Activated gamma-delta T cell treated with Interleukin-2 at 50 U/mL for 16 hours (primary cell): ENCODE measurements at regions not wholly inside any gene's neighbourhood (a gene's known extent, or its start where the extent isn't known, plus 50 kb on each side); places are given as distances from the start of the nearest gene placed in this dataset.
"Not testable (repeated sequence)": the region's sequence is repeated elsewhere in the genome, so short reads cannot be mapped to it uniquely, and the experiment has no call there.

Experiments
- DNase-seq: peaks from one replicate; pipeline ENCODE4 v3.0.0-alpha.2; 2020

DNA sequence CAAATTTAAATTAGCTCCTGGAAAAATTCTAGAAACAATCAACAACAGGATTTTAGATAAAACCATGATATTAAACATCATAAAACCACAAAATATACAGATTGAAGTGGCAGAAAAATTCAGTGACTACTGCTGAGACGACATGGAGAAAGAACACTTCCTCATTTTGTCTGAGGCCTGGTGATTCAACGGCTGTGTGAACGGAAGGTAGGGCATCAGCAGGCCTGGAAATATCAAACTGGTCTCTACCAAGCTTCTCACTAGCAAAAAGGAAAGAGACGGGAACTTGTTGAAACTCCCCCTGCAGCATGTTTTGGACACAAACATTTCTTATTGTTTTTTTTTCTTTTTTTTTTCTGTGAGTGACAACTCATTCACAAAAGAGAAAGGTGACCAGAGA, 58.0 kb upstream of the AHI1 start:
- DNase-seq, result no peak

DNA sequence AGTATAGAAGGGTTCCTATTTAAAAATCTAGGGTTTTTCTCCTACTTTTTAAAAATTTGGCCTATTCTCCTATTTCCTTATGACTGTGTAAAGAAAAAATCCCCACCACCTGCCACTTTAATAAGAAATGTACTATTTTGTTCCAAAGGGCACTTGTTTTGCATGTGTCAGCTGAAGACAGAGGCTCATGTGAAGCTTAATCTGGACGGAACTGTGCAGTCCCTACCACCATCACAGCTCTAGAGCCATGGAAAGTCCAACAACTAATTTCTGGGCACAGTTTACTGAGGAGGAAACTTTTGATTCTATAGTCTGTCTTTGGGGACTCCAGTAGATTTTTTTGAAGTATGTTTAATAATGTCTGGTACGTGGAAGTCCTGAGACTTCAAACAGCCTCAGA, 60.0 kb upstream of the AHI1 start:
- no peak for DNase-seq

DNA sequence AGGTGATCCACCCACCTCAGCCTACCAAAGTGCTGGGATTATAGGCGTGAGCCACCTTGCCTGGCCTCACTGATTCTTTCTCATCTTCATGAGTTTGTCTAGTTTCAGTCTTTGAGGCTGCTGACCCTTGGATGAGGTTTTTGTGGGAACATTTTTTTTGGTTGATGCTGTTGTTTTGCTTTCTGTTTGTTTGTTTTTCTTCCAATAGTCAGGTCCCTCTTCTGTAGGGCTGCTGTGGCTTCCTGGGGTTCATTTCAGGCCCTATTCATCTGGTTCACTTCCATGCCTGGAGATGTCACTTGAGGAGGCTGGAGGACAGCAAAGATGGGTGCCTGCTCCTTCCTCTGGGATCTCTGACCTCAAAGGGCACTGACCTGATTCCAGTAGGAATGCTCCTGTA, 68.1 kb upstream of the AHI1 start:
- not testable (repeated sequence) for DNase-seq

DNA sequence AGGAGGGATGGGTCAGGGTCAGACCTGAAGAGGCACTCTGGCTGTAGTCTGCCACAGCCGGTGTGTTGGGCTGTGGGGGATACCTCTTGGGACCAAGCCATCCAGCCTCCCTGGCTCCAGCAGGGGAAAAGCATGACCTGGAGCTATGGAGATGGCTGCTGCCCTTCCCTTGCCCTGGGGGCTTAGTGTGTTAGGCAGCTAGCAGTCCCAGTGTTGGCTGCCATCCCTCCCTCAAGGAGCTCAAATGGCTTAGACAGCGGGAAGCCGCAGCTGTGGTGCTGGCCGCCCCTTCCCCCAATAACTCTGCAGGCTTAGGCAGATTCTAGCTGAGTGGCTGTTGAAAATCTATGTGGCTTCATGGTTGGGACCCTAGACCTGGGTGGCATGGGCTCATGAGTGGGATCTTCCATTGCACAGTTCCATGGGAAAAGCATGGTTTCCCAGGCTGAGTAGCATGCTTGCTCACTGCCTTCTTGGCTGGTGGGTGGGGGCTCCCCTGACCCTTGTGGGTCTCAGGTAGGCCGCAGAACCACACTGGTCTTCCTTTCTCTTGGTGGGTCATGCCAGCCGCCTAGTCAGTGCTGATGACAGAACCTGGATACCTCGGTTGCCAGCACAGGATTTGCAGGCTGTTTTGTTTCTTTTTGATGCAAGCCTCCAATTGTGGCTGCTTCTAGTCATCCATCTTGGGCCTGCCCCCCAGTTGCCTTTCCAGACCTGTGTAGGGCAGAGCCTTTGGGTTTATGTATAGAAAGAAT, 69.0 kb upstream of the AHI1 start:
- DNase-seq, result no peak

DNA sequence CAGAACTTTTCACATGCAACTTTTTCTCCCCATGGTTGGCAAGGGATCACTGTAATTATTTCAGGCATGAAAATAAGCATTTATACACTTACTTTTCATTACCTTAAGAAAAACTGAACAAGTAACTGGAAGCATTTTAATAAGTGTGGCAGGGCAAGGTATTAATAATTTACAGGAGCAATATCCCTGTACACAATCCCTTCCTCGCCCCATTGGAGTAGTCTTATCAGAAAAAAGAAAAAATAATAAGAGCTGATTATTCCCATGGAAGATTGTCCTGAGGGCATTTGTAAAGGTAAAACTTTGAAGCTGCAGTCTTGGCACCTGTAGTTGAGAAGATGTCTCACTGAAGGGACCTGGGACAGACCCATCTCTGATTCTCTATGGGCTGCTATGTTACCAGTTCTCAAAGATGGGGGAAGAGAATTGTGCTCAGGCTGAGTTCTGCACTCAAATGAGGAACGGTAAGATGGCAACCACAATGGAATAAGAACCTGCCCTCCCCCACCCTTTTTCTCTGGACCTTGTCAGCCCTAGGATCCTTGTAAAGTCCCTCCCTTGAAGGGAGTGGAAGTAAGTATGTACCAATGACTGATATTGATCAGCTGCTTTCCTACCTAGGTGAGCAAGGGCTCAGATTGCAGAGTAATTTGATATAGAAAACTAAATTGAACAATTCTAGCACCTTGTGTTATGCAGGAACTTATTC, 70.0 kb upstream of the AHI1 start:
- DNase-seq, result no peak

DNA sequence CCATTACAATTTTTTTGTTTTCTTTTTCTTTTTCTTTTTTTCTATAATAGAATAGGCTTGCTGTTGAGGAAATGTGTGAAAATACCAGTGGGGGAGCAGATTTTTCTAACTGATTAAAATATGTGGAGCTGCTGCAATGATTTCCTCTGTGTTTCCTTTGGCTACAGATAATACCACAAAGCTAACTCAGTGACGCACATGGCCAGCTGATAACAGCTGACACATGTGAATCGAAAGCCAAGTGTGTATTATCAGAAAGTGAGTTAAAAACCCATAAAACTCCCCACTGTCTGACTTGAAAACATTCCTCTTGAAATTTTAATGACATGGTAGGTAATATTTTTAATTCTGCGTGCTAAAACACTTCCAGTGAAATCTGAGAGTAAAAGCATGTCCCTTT, 70.8 kb upstream of the AHI1 start:
- peak; percentile 25 for DNase-seq

DNA sequence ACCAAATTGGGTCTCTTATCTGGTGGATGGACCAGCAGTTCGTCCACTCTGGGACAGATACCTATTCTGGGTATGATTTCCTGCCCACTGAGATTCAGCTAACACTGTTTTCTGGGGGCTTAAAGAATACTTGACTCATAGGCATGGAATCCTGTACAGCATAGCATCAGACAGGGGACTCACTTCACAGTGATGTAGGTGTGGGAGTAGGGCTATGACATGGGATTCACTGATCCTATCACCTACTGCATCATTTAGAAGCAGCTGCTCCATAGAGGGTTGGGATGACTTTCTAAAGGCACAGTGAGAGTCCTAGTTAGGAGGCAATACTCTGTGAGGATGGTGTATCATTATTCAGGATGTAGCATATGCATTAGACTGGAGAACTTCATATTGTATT, 74.5 kb upstream of the AHI1 start:
- DNase-seq, result no peak

DNA sequence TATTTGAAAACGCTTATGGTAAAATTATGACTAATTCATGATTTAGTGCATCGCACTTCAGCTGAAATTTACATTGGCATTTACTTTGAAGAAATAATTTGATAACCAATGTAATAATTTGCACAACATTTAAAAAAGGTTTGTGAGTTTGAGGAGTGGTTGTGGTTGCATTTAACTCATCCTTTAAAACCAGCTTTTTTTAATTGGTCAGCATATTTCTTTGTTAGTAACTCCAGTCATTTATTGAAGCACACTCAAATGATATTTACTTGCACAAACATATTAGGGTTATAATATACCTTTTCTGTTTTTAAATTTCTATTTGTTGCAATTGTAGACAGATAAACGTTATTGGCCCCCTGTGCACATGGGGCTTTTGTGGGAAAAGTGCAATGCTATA, 78.1 kb upstream of the AHI1 start:
- no peak for DNase-seq

DNA sequence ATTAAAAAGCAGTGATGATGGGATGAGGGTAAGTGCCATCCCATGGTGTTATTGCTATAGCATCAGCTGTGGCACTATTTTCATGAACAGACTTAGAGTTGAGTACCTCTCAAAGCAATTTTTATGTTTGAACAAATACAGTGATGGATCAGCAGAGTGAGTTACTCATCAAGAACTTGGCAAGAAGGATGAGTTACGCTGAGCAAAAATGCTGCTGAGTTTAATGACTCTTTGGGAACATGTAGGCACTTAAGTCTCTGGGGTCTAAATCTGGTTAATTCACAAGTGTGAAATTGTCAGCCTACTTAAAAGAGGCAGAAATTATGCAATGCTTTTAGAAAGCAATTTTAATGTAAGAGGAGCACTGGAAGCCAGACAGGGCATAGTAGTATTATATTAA, 78.5 kb upstream of the AHI1 start:
- no peak for DNase-seq

DNA sequence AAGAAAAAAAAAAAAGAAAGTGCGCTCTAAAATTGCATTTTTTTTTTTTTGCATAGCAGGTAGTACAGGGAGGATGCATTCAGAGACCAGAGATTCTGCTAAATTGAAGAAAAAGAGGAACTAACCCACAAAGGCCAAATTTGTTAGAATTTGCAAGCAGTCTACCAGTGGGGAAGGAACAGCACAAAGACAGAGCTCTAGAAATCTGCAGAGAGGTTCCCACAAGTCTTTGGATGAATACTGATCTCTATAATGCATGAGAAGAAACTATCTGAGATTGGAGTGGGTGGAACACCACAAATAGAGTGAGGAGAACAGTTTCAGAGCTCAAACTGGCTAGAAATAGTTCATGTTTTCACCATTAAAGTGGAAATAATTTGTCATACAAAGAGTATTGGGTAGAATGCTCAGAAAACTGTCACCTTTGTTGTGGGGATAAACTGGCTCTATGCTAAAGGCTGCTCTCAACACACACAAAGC, 79.6 kb upstream of the AHI1 start:
- no peak for DNase-seq

DNA sequence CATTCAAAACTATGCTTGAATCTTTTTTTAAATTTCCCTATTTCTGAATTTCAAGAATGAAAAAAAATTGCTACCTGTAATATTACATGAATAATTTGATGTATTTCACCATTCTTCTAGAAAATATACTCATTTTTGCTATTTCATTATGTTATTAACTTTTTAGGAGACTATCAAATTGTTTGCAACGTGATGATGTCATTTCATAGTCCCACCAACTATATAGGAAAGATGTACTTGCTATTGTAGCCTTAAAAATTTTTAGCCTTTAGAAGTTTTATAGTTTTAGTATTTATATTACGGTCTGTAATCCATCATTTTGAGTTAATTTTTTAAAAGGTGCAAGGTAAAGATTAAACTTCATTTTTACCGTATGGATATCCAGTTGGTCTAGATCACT, 81.4 kb upstream of the AHI1 start:
- no peak for DNase-seq

DNA sequence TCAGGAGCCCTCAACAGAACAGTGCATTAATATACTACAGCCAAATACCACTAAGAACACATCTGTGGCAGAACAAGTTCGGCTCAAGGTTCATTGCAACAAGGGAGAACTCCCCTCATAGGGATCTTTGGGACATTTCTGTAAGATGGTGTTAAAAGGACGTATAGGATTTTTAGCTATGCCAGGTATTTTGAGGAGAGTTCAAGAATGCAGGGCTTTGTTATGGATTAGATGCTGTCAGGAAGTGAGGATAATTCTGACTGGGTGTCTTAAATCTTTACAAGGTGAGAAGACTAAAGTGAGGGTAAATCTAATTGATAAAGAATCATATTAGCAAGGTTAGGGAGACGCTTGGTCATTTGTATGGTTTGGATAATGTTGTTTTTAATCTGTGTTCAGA, 83.7 kb upstream of the AHI1 start:
- DNase-seq, result no peak

DNA sequence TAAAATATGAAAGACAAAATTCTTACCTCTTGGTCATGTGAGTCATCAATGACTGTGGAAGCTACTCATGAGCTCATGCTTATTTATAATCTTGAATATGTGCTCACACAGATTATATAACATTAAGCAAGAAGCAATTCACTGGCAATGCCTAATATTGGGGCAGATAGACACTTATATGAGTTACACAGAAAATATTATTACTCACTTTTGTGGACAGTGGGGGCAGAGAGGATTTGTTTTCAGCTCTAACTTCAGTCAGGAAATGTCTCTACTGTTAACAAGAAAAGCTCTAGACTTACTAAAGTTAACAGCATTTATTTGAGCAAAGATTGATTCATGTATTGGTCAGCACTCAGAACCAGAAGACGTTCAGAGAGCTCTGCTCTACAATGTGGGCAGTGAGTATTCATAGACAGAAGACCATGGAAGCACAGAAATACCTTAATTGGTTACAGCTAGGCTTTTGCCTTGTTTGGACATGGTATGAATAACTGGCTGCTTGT, 85.8 kb upstream of the AHI1 start:
- DNase-seq, result no peak

DNA sequence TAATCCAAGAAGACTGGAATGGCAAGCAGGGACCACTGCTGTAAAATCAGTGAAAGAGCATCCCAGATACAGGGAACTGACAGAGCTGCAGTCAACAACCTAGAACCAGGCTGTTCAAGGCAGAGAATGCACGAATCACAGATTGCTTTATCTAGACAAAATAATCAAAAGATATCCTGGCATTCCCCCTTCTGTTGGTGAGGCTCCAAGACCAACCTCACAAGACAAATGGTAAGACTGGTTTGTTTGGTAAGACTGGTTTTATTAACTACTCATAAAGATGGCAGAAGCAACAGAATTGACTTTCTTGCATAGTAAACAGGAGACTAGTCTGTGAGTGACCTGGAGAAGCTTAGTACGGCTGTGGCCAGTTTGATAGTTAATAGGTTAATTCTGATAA, 88.8 kb upstream of the AHI1 start:
- no peak for DNase-seq

DNA sequence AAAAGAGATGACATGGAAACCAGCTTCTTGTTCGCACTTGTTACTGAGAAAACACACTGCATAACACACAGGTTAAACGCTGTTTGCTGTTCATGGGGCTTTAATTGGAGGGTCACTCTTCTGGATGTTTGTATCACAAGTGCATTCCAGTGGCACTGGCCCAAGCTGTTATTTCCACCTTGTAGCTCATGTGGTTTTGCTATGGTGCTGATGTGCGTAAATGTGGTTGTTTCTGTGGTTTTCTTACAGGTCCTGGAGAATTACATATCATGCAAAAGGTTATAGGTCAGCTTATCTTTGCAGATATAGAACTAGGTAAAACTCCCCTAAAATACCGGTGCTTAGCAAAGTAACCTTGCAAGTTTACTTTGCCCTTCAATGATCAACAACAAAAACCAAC, 89.3 kb upstream of the AHI1 start:
- DNase-seq, result no peak

DNA sequence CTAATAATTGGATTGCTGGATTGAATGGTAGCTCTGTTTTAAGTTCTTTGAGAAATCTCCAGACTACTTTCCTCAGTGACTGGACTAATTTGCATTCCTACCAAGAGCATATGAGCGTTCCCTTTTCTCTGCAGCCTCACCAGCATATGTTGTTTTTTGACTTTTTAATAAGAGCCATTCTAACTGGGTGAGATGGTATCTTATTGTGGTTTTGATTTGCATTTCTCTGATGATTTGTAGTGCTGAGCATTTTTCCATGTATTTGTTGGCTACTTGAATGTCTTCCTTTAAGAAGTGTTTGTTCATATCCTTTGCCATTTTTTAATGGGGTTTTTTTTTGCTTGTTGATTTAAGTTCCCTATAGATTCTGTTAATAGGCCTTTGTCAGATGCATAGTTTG, 94.7 kb upstream of the AHI1 start:
- no peak for DNase-seq

DNA sequence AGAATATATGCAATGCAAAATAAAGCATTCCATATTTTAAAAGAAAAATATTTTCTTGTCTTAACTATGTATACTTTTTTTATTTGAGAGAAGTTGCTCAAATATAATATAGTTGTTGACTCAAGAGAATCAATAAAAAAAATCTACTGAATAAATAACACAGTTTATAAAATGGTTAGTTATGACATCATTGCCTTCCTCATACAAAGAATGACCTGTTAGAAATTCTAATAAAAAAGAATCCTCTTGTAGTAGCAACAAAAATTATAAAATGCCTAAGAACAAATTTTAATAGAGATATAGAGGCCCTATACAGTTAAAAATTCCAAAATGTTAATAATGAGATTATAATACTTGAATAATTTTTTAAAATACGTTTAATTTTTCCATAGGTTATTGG, 96.5 kb upstream of the AHI1 start:
- no peak for DNase-seq

DNA sequence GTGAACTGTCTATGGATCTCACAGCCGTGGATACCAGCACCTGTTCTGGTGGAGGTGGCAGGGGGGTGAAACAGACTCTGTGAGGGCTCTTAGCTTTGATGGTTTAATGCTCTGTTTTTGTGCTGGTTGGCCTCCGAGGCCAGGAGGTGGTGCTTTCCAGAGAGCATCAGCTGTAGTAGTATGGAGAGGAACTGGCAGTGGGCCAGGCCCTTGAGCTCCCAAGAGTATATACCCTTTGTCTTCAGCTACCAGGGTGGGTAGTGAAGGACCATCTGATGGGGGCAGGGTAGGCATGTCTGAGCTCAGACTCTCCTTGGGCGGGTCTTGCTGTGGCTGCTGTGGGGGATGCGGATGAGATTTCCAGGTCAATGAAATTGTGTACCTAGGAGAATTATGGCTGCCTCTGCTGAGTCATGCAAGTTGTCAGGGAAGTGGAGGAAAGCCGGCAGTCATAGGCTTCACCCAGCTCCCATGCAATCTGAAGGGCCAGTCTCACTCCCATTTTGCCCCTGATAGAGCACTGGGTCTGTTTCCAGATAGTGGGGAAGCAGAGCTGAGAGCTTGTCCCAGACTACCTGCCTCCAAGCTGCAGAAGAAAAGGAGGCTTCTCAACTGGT, 102.7 kb upstream of the AHI1 start:
- no peak for DNase-seq

DNA sequence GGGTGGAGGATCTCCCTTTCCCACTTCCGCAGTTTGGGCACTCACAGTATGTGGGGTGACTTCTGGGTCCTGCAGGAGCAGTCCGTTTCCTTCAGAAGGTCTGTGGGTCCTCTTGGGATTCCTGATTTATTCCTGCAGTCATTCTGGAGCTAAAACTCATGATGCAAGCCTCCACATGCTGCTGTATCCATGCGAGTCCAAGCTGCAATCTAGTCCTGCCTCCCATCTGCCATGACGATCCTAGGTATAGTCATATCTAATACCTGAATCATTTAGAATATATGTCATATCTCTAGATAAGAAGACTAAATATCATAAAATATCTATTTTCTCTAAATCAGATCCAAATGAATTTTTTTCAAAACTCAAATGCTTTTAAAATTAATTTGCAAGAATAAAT, 103.4 kb upstream of the AHI1 start:
- DNase-seq, result no peak

DNA sequence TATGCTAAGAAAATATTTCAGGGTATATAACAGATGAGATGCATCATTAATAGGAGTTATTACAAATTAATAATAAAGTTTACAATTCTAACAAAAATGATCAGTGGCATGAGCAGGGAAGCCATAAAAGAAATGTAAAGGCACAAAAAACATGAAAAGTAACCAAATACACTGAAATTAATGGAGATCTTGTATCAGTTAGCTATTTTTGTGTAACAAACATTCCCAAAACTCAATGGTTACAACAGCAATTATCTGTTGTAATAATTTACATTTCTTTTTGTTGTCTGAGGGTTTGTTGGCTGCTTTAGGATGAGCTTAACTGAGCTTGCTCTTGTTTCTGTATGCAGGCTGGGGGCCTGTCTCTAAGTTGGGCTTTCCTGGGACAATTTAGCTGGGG, 104.3 kb upstream of the AHI1 start:
- DNase-seq, result no peak

DNA sequence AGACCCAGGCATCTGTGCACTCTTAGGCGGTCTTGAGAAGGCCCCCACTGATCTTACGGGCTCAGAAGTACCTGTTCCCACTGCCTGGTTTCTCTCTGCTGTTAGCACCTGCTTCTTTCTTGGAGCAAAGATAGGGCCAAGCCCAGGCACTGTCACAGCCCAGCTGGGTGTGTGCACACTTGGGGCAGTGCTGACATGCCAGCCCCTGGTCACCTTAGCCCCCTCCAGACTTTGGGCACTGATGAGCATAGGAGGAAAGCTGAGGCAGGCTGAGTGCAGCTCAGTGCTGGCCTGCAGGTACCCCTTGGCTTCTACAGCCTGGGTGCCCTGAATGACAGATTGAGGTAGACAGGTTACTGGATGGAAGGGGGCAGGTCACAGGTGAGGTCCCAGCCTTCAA, 105.7 kb upstream of the AHI1 start:
- DNase-seq, result no peak

DNA sequence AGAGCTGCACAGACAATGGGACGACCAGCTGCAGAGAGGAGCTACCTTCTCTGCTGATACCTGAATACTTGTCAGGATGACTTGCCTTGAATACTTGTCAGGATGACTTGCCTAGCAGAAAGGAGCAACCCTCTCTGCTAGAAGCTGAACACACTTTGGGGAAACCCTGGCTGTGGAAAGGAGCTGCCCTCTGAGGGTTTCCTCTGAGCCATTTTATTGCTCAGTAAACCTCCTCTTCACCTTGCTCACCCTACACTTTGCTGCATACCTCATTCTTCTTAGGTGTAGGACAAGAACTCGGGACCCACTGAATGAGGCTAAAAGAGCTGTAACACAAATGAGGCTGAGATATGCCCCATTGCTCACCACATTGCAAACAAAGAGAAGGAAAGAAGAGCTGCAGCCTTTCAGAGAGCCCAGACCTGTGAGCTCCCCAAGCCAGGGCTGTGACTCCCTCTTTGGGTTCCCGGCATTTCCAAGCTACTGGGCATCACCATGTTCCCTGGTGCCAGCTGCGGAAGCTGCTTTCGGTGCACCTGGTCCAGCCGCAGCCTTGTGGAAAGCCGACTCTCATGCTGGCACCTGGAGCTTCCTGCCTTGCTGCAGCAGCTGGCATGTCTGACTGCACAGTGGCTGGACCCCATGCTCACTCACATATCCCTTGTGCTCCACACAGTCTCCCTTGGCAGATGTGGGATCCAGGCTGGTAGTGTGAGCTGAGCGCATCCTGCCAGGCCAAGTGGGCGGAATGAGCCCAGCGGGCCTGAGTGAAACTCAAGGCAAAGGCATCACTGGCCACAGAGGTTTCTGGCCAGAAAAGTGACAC, 106.7 kb upstream of the AHI1 start:
- no peak for DNase-seq

DNA sequence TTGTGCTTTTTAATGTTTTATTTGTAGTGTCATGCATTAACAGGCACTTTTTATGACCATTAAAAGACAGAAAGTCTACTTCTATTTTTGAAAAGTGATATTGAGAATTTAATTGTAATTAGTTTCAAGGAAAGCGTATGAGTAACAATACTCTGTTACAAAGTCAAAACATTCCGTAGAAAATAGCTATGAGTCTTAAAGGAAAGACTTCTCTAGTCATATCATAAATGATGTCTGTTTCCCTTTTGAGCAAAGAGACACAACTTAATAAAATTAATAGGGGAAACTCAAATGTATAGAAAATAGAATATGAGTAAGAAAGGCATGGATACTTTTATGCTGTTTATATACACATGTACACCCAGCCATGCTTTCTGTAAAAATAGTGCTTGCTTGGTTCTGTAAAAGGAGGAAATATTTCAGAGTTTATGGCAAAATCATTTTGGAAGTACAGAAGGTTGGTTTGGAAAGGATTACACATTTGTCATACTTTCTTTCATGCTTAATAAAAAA, 107.8 kb upstream of the AHI1 start:
- DNase-seq, result no peak
